CD4-positive, alpha-beta T cell treated with Interferon gamma for 1 hour (primary cell): ENCODE measurements at regions not wholly inside any gene's neighbourhood (a gene's known extent, or its start where the extent isn't known, plus 50 kb on each side); places are given as distances from the start of the nearest gene placed in this dataset.
"Not testable (repeated sequence)": the region's sequence is repeated elsewhere in the genome, so short reads cannot be mapped to it uniquely, and the experiment has no call there.

ENCODE experiments used
- DNase-seq: peaks from one replicate; pipeline ENCODE4 v3.0.0-alpha.2; 2020

DNA sequence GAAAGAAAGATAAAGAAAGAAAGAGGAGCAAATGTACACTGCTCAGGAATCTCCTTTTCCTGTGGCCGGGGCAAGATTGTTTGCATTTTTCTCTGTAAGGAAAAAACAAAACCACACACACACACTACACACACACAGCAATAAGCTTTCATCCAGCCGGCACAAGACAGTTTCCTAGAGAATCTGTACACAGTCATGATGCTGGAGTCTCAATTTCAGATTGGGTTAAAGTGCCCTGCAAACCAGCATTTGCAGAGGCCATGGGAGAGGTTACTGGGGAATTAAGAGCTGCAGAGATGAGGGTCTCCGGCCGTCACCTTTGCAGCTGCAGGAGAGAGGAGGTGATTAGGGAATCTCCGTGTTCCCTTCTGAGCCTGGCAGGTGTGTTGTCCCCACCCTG is 1607.5 kb downstream of the RPIA start:
- not testable (repeated sequence) for DNase-seq

DNA sequence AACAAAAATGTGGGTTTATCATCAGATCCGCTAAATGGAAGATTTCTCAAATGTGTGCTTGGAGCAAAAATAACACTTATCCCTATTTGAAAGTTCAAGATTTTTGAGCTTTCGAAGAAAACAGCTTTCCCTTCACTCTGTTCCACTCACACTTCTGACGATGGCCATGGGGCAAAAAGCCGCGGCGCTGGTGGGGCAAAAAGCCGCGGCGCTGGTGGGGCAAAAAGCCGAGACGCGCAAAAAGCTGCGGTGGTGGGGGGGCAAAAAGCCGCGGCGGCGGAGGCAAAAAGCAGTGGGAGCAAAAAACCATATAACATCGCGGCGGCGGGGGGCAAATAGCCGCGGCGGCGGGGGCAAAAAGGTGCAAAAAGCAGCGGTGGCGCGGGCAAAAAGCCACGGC is 1631.5 kb downstream of the RPIA start:
- not testable (repeated sequence) for DNase-seq

DNA sequence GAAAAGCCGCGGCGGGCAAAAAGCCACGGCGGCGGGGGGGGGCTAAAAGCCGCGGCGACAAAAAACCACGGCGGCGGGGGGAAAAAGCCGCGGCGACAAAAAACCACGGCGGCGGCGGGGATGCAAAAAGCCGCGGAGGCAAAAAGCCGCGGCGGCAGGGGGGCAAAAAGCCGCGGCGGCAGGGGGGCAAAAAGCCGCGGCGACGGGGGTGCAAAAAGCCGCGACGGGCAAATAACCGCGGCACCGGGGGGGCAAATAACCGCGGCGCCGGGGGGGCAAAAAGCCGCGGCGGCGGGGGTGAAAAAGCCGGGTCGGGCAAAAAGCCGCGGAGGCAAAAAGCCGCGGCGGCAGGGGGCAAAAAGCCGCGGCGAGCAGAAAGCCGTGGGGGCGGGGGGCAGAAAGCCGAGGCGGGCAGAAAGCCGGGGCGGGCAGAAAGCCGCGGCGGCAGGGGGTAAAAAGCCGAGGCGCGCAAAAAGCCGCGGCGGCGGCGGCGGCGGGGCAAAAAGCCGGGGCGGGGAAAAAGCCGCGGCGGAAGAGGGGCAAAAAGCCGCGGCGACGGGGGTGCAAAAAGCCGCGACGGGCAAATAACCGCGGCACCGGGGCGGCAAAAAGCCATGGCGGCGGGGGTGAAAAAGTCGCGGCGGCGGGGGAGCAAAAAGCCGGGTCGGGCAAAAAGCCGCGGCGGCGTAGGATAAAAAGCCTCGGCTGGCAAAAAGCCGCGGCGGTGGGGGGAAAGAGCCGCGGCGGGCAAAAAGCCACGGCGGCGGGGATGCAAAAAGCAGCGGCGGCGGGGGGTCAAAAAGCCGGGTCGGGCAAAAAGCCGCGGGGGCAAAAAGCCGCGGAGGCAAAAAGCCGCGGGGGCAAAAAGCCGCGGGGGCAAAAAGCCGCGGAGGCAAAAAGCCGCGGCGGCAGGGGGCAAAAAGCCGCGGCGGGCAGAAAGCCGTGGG is 1632.4 kb downstream of the RPIA start:
- not testable (repeated sequence) for DNase-seq

DNA sequence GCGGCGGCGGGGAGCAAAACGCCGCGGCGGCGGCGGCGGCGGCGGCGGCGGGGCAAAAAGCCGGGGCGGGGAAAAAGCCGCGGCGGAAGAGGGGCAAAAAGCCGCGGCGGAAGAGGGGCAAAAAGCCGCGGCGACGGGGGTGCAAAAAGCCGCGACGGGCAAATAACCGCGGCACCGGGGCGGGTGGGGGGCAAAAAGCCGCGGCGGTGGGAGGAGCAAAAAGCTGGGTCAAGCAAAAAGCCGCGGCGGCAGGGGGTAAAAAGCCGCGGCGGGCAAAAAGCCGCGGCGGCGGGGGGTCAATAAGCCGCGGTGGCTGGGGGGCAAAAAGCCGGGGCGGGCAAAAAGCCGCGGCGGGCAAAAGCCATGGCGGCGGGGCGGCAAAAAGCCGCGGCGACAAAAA is 1633.2 kb downstream of the RPIA start:
- not testable (repeated sequence) for DNase-seq

DNA sequence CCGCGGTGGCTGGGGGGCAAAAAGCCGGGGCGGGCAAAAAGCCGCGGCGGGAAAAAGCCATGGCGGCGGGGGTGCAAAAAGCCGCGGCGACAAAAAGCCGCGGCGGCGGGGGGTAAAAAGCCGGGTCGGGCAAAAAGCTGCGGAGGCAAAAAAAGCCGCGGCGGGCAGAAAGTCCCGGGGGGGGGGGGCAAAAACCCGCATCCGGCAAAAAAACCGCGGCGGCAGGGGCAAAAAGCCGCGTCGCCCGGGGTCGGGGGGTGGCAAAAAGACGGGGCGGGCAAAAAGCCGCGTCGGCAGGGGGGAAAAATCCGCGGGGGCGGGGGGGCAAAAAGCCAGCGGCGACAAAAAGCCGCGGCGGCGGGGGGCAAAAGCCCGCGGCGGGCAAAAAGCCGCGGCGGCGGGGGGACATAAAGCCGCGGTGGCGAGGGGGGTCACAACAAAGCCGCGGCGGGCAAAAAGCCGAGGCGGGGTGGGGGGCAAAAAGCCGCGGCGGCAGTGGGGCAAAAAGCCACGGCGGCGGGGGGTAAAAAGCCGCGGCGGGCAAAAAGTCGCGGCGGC is 1634.4 kb downstream of the RPIA start:
- DNase-seq = not testable (repeated sequence)

DNA sequence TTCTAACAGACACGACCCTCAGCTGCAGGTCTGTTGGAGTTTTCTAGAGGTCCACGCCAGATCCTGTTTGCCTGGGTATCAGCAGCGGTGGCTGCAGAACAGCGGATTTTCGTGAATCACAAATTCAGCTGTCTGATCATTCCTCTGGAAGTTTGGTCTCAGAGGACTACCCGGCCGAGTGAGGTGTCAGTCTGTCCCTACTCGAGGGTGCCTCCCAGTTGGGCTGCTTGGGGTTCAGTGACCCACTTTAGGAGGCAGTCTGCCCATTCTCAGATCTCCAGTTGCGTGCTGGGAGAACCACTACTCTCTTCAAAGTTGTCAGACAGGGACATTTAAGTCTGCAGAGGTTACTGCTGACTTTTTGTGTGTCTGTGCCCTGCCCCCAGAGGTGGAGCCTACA is 1664.1 kb downstream of the RPIA start:
- DNase-seq = not testable (repeated sequence)

DNA sequence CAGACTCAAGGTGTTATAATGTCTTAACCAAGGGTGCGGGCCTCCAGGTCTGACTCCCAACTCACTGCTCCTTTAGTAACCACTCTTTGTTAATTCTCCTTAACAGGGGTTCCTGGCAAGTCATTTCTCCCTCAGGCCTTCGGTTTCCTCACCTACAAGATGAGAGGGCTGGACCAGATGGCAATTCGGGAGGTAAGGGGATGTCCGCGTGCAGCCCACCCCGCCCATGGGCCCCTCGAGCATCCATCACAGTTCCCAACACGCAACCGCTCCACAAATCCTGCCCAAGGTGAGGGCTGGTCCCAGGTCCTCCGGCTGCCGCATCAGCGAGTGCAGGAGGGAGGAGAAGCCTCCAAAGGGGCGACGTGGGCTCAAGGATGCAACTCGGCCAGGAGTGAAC is 1667.9 kb downstream of the RPIA start:
- DNase-seq = not testable (repeated sequence)

DNA sequence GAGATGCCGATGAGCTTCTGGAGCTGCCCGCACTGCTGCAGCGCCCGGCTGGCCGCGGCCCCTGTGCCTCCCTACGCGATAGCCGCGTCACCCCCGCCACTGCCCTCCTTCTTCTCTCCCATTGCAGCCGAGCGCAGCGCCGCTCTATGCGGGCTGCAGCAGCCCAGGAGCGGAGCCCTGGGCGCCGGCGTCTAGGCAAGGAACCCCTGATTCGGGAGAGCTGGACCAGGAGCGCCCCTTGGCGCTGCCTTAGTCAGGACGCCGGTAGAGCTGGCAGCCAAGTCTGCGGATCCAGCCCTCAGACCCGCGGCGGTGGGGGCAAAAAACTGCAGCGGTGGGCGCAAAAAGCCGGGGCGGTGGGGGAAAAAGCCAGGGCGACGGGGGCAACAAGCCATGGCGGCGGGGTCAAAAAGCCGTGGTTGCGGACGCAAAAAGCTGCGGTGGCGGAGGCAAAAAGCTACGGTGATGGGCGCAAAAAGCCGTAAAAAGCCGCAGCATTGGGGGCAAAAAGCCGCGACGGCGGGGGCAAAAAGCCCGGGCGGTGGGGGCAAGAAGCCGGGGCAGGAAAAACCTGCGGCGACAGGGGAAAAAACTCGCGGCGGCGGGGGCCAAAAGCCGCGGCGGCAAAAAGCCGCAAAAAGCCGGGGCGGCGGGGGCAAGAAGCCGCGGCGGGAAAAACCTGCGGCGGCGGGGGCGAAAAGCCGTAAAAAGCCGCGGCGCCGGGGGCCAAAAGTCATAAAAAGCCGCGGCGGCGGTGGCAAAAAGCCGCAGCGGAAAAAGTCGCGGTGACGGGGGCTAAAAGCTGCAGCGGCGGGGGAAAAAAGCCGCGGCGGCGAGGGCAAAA is 1668.6 kb downstream of the RPIA start:
- not testable (repeated sequence) for DNase-seq

DNA sequence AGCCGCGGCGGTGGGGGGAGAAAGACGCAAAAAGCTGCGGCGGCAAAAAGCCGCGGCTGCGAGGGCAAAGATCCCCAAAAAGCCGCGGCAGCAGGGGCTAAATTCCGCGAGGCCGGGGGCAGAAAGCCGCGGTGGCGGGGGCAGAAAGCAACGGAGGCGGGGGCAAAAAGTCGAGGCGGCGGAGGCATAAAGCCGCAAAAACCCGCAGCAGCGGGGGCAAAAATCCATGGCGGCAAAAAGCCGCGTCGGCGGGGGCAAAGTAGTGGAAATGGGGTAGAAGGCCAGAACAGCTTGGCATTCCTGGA is 1669.2 kb downstream of the RPIA start:
- not testable (repeated sequence) for DNase-seq
